NCI-H2107 treated with DMSO at 0.1 percent for 48 hours (cell line): ENCODE measurements at regions not wholly inside any gene's neighbourhood (a gene's known extent, or its start where the extent isn't known, plus 50 kb on each side); places are given as distances from the start of the nearest gene placed in this dataset.

Source experiments
- DNase-seq: peaks from one replicate; lab custom pipeline; 2025; ENCODE audit not compliant: unreplicated experiment; lab: John Stamatoyannopoulos, UW

DNA sequence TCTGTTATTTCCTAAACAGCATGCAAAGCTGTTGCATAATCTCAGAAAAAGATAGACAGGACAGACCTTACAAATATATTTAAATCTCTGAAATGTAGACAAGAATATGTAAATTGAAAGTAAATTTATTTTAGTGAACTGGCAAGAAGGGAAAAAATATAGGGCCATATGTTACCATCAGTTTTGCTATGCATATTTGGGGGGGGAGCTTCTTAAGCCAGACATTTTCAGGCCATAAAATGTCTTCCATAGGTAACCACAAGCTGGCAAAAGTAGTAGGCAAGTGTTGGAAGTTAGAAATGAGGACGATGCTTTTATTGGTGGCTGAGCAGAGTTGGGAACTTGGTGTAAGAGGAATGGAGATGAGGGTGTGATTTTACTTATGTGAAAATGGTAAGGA, 272.0 kb upstream of the CXXC4 start:
- DNase-seq = no peak

DNA sequence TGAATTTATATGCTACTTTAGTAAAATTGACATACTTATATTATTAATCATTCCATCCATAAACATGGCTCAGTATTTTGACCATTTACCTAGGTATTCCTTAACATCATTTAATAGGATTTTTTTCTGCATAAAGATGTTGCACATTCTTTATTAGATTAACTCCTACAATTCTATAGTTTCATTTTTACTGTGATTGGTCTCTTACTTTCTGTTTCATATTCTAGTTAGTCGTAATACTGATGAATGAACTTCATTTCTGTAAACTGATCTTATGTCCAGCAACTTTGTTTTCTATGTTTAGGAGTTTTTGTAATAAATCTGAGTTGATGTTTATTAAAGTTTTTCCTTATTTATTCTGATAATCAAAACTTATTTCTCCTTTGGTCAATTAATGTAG, 278.2 kb upstream of the CXXC4 start:
- DNase-seq = no peak

DNA sequence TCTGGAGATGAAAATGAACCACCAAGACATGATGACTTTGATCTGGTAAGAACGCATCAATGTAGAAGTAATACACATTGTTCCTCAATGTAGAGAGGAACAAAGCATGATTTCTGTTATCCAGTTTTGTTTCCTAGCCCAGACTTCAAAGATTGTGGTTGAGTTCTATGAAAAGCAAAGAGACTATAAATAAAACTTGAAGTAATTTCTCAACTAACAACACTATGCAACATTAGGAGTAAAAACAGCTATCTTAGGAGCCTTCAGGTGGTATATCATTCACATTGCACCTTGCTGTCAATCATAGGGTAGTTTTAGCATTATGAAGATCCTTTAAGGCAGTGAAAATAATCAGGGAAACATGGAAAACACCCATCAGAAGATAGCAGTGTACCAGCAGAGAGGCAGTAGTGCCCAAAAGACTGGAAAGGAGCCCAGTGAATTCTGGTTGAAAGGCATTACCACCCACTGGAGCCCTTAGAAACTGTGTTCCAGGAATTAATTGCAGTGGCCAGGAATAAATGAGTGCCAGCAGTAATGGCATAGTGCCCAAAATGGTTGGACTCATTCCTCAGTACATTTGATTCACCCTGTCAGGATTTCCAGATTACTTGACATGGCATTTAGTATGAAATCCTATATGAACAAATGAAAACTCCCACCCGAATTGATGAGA, 300.7 kb upstream of the CXXC4 start:
- no peak for DNase-seq

DNA sequence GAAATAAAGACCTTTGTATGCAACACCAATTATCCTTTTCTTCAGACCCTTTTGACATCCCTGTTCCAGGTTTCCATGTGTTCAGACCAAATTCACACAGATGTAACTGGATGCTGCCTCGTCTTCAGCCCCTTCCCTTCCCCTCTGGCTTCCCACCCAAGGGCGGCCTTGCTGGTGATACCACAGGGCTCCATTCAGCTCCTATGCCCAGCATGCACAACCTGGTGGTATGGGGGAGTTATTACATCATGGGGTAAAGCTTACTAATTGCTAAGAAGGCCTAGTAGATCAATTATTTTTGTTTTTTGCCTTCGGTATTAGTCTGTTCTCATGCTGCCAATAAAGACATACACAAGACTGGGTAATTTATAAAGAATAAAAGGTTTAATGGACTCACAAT, 317.0 kb upstream of the CXXC4 start:
- DNase-seq = no peak

DNA sequence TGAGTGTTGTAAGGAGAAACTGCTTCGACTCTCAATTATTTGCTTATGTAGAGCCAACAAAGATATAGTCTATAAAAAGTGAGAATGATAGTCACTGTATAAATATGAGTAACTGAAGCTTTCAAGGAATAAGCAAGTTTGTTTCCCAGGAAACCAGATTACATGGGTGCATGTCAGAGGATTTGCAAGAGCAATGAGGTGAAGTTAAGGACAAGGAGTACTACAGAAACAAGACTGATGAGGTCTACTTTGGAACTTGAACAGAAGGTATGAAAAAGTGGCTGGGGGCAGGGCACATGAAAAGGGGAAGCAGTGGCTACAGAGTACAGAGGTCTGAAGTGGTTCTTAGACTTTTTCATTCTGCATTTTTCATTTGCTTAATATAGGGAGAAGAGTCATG, 321.0 kb upstream of the CXXC4 start:
- DNase-seq = no peak

DNA sequence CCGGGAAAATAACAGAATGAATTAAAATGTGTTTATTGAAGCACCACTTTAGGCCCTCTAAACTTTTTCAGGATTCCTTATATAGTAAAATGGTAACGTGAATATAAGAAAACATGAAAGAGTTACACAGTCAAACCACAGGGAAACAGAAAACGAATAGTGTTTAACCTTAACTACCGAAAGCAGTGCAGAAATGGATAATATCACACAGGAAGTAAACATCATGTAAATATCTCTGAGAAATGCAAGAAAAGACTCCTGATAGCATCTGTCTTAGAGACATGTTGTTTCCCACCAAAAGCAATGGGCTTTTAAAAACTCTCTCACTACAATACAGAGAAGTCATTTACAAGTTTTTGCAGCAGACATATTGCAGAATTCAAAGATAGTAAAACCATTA, 323.9 kb upstream of the CXXC4 start:
- DNase-seq = no peak

DNA sequence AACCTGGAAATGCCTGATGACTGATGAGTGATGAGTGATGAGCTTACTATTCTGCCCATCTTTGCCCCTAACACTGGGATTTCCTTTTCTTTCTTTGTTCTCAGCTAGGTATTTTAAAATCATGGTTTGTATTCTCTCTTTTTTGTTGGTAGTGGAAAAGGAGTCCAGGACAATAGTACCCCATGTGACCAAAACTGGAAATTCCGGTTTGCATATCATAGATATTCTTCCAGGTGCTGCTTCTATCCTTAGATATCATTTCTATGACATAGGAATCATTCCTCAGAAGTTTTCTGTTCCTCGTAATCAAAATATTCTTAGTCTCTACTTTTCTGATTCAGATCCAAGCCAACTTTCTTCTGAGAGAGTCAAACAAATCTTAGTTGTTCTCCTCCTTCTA, 320.5 kb upstream of the TET2 start:
- no peak for DNase-seq

DNA sequence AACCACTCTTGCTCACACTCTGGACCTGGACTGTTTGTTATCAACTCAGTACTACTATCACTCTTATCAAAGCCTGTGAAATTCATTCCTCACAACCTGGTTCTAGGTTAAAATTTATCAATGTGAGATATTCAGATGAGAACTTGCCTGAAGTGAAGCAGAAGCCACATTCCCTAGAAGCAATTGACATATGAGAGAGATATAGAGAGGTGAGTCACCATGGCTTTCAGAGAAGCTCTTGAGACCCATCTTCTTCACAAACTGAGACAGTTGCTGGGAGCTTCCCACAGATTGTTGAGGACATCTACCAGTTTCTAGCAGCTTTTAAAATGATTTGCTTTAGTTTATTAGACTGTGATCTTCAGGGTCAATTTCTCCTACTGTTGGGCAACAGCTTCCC, 316.9 kb upstream of the TET2 start:
- no peak for DNase-seq

DNA sequence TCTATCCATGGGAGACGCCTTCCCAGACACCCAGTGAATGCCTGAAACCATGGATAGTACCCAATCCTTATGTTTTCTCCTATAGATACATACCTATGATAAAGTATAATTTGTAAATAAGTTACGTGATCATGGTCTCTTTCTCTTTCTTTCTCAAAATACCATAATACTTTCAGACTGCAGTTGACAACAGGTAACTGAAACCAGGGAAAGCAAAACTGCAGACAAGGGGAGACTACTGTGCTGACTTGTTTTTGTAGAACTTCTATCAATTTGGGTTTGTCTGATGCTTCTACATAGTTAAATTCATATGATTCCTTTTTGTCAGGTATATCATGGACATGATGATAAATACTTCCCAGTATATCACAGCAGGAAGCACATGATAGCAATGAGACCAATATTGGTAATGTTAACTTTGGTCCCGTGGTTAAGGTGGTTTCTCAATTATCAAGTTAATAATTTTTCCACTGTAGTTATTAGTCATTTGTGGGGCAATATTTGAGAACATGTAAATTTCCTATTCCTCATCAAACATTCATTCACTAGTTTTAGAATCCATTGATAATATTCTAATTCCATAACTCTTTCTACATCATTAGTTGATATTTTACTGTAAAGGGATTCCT, 298.0 kb upstream of the TET2 start:
- DNase-seq = no peak

DNA sequence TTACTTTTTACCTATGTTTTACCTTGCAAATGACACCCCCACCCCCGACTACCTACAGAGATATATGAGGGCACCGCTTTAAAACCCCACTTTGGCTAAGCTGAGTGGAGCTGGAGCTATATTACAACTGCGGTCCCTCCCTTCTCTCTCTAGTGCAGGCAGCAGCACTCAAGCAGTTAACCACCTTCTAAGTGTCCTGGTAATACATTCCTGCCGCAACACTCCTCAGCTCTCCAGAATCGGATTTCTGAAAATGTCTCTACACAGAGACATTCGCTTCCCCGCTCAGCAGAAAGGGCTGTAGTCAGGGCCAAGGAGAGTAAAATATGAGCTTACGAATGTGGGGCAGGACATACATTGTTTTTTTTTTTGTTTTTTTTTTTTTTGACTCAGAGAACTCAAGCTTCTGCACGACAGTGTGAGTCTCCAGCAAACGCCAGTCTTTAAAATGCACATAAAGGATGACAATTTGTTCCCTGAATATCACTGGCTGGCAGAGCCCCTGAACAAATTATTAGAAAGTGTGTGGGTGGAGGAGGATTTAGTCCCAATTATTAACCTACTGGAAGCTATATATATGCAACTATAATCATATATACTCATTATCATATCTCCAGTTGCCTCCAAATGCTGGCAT, 287.0 kb upstream of the TET2 start:
- no peak for DNase-seq

DNA sequence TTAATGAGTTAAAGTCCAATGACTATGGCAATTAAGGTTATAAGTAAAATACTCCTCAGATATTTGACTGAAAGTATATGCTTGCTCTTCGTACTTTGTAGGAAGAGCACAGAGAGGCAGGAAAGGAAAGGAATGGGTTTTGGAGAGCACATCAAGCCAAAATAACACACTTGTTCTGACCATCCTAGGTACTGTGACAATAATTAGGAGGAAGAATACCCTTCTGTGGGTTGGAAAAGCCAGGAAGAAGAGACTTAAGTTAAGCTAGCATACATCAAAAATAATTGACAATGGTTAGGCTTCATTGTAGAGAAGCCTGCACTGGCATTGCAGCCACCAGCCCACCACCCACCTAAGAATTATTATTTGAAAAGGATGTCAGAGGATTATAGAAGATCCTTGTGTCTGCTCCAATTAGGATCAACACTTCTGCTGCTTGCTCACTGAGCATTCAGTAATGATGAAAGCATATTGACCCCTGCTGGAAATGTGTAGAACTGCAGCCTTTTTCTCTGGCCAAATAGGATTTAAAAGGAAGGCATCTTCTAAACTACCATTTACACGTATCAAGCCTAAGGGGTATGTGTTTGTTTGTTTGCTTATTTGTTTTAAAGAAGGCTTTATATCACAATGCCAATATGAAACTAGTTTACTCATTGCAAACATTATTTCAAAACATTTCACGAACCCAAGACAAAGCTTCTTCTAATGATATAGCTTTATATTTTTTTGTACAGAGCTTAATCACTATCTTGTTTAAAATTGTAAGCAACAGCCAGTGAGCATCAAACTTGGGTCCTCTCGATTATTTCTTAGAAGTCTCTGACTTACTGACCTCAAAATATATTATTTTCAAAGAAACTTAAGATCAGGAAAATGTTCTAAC, 286.2 kb upstream of the TET2 start:
- DNase-seq = peak; percentile 34

DNA sequence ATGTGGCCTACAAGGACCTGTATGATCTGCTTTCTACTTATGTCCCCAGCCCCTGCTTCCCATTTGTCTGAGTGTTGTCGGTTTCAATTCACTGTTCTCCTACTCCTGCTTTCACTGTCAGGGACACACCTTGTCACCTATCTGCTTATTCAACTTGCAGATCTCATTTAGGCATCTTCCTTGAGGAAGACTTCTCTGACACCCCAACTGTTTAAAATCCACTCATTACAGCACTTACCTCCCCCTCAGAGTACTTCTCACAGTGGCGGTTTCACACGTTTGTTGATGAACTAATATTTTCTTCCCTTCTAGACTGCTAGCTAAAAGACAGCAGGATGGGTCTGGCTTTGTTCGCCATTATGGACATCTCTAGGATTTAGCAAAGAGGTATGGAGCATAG, 279.9 kb upstream of the TET2 start:
- no peak for DNase-seq

DNA sequence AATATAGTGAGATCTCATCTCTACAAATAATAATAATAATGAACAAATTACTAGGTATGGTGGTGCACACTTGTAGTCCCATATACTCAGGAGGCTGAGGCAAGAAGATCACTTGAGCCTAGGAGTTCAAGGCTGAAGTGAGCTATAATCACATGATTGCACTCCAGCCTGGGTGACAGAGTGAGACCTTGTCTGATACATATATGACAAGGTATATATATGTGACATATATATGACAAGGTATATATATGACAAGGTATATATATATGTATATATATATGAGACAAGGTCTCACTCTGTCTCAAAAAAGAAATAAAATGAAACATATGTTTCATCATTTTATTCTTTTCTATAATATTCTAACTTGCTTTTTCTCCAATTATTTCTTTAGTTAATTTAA, 278.1 kb upstream of the TET2 start:
- no peak for DNase-seq

DNA sequence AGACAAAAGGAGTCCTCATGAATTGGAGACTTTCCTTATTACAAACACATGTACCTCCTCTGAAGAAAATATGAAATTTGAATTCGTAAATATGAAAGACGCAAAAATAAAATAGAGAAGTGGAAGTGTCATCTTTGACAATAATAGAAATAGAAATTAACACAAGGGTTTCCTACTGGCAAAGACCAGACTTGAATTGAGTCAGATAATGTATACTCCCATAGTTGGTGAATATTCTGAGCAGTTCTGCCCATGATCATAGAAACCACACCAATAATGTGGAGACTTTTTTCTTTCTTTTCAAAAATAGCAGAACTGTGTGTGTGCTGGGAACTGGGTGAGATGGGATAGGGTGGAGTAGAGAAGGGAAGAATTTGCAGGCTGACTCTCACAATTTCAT, 277.7 kb upstream of the TET2 start:
- no peak for DNase-seq

DNA sequence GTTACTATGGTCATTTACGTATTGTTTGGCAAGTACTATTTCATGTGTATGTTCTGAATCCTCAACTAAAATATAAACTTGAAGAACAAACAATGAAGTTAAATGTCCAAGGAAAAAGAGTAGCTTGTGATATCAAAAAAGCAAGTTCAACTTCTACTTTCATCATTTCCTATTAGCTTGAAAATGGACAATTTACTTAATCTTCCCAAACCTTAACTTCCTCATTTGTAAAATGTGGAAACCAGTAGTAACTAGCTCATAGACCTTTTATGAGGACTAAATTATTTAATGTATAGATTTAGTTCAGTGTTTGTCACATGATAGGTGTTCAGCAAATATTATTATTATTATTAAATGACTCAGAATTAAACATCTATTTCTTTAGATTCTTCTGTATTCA, 276.8 kb upstream of the TET2 start:
- no peak for DNase-seq

DNA sequence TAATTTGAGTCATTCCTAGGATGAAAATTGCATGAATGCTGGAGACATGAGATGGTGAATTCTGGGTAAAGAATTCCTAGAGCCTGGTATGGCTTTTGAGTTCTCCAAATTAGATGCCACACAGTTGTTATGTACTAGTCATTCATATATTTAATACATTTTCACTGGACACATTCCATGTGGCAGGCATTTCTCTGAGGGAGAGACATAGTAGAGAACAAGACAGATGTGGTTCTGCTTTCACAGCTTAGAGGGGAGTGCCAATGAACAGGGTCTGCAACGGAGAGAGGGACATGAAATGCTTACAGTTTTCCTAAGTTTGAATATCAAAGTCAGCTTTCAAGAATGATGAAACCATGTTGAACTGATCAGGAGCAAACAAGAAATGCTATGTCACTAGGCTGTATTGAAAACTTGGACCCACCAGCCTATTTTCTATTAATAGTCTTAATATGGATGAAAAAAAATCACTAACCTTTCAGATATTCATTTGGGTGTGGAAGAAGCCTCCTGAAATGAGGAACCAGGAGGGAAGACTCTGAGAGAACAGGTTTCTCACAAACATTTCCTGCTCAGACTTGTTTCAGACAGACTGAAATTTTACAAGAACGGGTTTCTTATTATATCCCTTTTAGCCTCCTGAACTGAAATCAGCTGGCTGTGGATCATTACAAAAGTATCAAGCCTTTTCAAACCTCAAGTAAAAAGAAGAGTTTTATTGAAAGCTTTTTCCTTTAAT, 276.0 kb upstream of the TET2 start:
- no peak for DNase-seq

DNA sequence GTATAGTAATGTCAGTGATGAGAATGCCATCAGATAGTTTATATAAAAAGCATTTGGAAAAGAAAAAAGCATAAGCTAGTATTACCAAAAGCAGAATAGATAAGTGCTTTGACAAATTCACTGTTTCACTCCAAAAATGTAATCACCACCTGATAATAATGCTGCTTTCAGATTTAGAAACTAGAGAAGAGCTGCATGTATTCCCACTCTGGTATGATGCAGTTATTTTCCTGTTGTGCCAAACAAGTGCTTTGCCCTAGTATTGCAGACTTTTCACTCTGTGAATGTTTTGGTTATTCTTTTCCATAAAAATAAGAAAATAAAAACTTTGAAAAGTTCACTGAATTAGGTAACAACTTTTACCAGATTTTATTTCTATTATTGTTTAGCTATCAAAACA, 267.7 kb upstream of the TET2 start:
- no peak for DNase-seq

DNA sequence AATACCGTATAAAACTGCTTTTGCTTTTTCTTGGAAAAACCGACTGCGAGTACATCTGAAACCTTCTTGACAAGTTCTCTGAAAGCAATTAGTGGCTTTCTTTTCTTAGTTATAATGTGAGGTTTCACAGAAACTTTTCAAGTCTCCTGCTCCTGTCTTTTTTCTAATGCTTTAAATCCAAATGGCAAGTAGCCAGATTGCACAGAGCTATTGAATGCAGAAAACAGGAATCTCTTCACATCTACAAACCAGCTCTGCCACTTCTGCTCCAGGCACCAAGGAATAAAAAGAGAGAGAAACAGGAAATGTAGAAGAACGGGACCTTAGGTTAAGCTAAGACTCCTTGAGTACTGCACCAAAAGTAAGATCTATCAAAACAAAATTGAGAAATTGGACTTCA, 267.3 kb upstream of the TET2 start:
- DNase-seq = no peak

DNA sequence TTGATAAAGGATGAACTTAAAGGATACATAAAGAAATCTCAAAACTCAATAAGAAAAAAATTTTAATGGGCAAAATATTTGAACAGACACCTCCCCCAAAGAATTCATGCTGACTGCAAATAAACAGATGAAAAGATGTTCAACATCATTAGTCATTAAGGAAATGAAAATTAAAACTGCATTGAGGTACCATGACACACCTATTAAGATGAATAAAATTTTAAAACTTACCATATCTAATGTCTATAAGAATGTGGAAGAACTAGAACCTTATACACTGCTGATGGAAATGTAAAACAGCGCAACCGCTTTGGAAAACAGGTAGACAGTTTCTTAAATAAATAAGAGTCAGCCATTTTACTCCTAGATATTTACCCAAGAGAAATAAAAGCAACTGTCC, 266.8 kb upstream of the TET2 start:
- DNase-seq = no peak

DNA sequence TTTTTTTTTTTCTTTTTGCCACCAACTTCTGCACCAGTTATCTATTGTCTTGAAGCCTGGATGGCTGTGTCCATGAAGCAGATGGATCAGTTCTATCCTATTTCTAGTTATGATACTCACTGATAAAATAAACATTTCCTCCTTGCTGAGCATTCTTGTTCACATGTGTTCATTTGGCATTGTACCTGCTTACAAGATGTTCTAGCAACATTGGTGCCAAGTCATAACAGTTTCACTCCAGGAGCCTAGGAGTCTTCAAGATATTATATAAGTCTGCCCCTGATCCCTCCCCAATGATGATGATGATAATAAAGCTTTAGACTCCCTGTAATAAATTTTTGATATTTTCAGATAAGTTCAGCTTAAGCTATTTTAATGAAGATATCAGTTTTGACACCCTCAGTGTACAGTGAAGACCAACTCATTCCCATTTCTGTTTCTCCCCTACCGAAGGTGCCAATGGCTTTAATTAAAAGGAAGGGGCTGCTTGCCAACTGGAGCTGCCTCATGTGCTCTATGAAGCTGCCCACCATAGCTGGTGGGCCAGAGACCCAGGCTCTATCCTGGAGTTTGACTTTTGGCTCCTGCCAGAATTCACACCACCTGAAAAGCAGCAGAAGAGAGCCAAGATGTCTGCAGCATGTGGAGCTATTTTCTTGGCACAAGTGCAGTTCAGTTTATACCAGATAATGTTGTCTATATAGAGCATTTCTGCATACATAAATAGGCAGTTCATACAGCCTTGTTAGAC, 265.4 kb upstream of the TET2 start:
- DNase-seq = no peak
